ENCODE measurements at regions not wholly inside any gene's neighbourhood (a gene's known extent, or its start where the extent isn't known, plus 50 kb on each side); places are given as distances from the start of the nearest gene placed in this dataset.

GRCh38 chr7:69176841-69177240, 421.4 kb upstream of the AUTS2 start:
- H3K4me1 ChIP-seq, result no peaks in the 10 kb centered on the region
- no peak for DNase-seq (ENCODE audit: low spot score in 2 of 2)
- no peak for TF ChIP-seq POLR2A (IDR thresholded peaks at IDR 0.05)
- no peak for TF ChIP-seq POLR2AphosphoS5 (IDR thresholded peaks at IDR 0.05)
- no peak for TF ChIP-seq EP300 (IDR thresholded peaks at IDR 0.05)
- TF ChIP-seq CTCF (IDR thresholded peaks at IDR 0.05), result no peak
- no peaks in the 10 kb centered on the region for H3K36me3 ChIP-seq
- no peaks in the 10 kb centered on the region for H3K9me3 ChIP-seq
- WGBS, result 85% methylated on average over 2 of the region's 2 CpGs
- H3K4me3 ChIP-seq, result no peak overlapping the region
- no peak overlapping the region for H3K27ac ChIP-seq
- H3K27me3 ChIP-seq, result no peaks in the 10 kb centered on the region

GRCh38 chr7:69177461-69177861, 420.8 kb upstream of the AUTS2 start:
- H3K4me1 ChIP-seq, result no peaks in the 10 kb centered on the region
- H3K36me3 ChIP-seq, result no peaks in the 10 kb centered on the region
- H3K27ac ChIP-seq, result peak overlapping the region; percentile 52
- no peaks in the 10 kb centered on the region for H3K27me3 ChIP-seq
- TF ChIP-seq POLR2AphosphoS5 (IDR thresholded peaks at IDR 0.05), result no peak
- no peak for TF ChIP-seq POLR2A (IDR thresholded peaks at IDR 0.05)
- TF ChIP-seq EP300 (IDR thresholded peaks at IDR 0.05), result no peak
- TF ChIP-seq CTCF (IDR thresholded peaks at IDR 0.05), result no peak
- H3K9me3 ChIP-seq, result no peaks in the 10 kb centered on the region
- WGBS, result 33% methylated on average over 5 of the region's 5 CpGs
- DNase-seq (ENCODE audit: low spot score in 2 of 2), result no peak
- no peak overlapping the region for H3K4me3 ChIP-seq

- DNase-seq (ENCODE audit: low spot score in 2 of 2), result no peak
Measured at GRCh38 chr7:69177941-69178494, 420.3 kb upstream of the AUTS2 start.

GRCh38 chr7:69180662-69181061, 417.6 kb upstream of the AUTS2 start:
- Histone ChIP-seq H3K36me3 (no peaks in the 10 kb centered on the region), H3K4me1 (no peaks in the 10 kb centered on the region), H3K9me3 (no peaks in the 10 kb centered on the region), H3K4me3 (no peak overlapping the region), H3K27ac (no peak overlapping the region), H3K27me3 (no peaks in the 10 kb centered on the region)
- TF ChIP-seq POLR2A (IDR thresholded peaks at IDR 0.05), result no peak
- TF ChIP-seq POLR2AphosphoS5 (IDR thresholded peaks at IDR 0.05), result no peak
- TF ChIP-seq CTCF (IDR thresholded peaks at IDR 0.05), result no peak
- no peak for TF ChIP-seq EP300 (IDR thresholded peaks at IDR 0.05)
- WGBS, result 90% methylated on average over 1 of the region's 1 CpG
- DNase-seq (ENCODE audit: low spot score in 2 of 2), result no peak

More at GRCh38 chr7:69177941-69178494, 420.3 kb upstream of the AUTS2 start:
- H3K27ac ChIP-seq, result peak overlapping the region; percentile 52
- no peaks in the 10 kb centered on the region for H3K4me1 ChIP-seq
- no peaks in the 10 kb centered on the region for H3K36me3 ChIP-seq
- no peak overlapping the region for H3K4me3 ChIP-seq
- no peaks in the 10 kb centered on the region for H3K27me3 ChIP-seq
- no peaks in the 10 kb centered on the region for H3K9me3 ChIP-seq
- 45% methylated on average over 9 of the region's 9 CpGs for WGBS
- TF ChIP-seq POLR2AphosphoS5 (IDR thresholded peaks at IDR 0.05) (no peak), POLR2A (IDR thresholded peaks at IDR 0.05) (no peak), CTCF (IDR thresholded peaks at IDR 0.05) (no peak), EP300 (IDR thresholded peaks at IDR 0.05) (no peak)

- no peak for DNase-seq (ENCODE audit: low spot score in 2 of 2)
- Histone ChIP-seq H3K27ac (no peak overlapping the region), H3K4me3 (no peak overlapping the region), H3K9me3 (no peaks in the 10 kb centered on the region), H3K36me3 (no peaks in the 10 kb centered on the region), H3K4me1 (no peaks in the 10 kb centered on the region), H3K27me3 (no peaks in the 10 kb centered on the region)
- 81% methylated on average over 6 of the region's 6 CpGs for WGBS
- TF ChIP-seq CTCF (IDR thresholded peaks at IDR 0.05), result no peak
- no peak for TF ChIP-seq POLR2A (IDR thresholded peaks at IDR 0.05)
- no peak for TF ChIP-seq EP300 (IDR thresholded peaks at IDR 0.05)
- no peak for TF ChIP-seq POLR2AphosphoS5 (IDR thresholded peaks at IDR 0.05)
Measured at GRCh38 chr7:69182596-69183467, 415.4 kb upstream of the AUTS2 start.
